Mesodermal cell (in vitro differentiated cells): ENCODE measurements at regions not wholly inside any gene's neighbourhood (a gene's known extent, or its start where the extent isn't known, plus 50 kb on each side); places are given as distances from the start of the nearest gene placed in this dataset.
"Not testable (repeated sequence)": the region's sequence is repeated elsewhere in the genome, so short reads cannot be mapped to it uniquely, and the experiment has no call there.

Experiments used
- H3K27ac ChIP-seq: 2 replicates; pipeline ENCODE4 v1.7.0; 2013; ENCODE audit warnings: mild to moderate bottlenecking, low read depth, low read length, moderate library complexity; ENCODE audit not compliant: severe bottlenecking
- H3K36me3 ChIP-seq: 2 replicates; pipeline ENCODE4 v1.7.1; 2013; ENCODE audit warnings: mild to moderate bottlenecking, low read length, moderate library complexity; ENCODE audit not compliant: control insufficient read depth, insufficient read depth
- H3K4me1 ChIP-seq: one replicate; pipeline ENCODE4 v1.7.1; 2013; ENCODE audit warnings: mild to moderate bottlenecking, low read length; ENCODE audit not compliant: insufficient read depth, control insufficient read depth, poor library complexity, severe bottlenecking
- H3K4me3 ChIP-seq: 2 replicates; pipeline ENCODE4 v1.7.0; 2013; ENCODE audit warnings: low read length, control low read depth, mild to moderate bottlenecking; ENCODE audit not compliant: insufficient read depth, poor library complexity, severe bottlenecking; ENCODE audit errors: extremely low read depth
- H3K9me3 ChIP-seq: 2 replicates; pipeline ENCODE4 v1.7.1; 2013; ENCODE audit warnings: mild to moderate bottlenecking, low read length, moderate library complexity; ENCODE audit not compliant: control insufficient read depth
- WGBS, 2 experiments: methylation state at CpG; one replicate each; pipeline ENCODE4 v1.1.5; 2013; ENCODE audit warnings: missing lambda C conversion rate in 2 of 2; ENCODE audit not compliant: insufficient coverage in 2 of 2; 5-methylcytosine and 5-hydroxymethylcytosine counted together

- H3K9me3 ChIP-seq = no peaks in the 10 kb centered on the region
- H3K36me3 ChIP-seq = no peaks in the 10 kb centered on the region
- H3K4me3 ChIP-seq = no peak overlapping the region
- peaks cover 16% of the 10 kb centered on the region for H3K4me1 ChIP-seq
- no peak overlapping the region for H3K27ac ChIP-seq
- WGBS, 2 experiments = 100% methylated on average over 1 of the region's 2 CpGs
Observed at GRCh38 chr6:149136913-149137286, 180.6 kb upstream of the TAB2 start.

- H3K36me3 ChIP-seq = no peaks in the 10 kb centered on the region
- H3K4me3 ChIP-seq = no peak overlapping the region
- peaks cover 13% of the 10 kb centered on the region for H3K4me1 ChIP-seq
- H3K27ac ChIP-seq = no peak overlapping the region
- 94 to 100% methylated on average over 2 of the region's 4 CpGs for WGBS, 2 experiments
- H3K9me3 ChIP-seq = no peaks in the 10 kb centered on the region
Observed at GRCh38 chr6:149137594-149137993, 179.9 kb upstream of the TAB2 start.

- no peak overlapping the region for H3K4me3 ChIP-seq
- no peaks in the 10 kb centered on the region for H3K9me3 ChIP-seq
- WGBS, 2 experiments = 93 to 98% methylated on average over 7 to 8 of the region's 10 CpGs
- H3K4me1 ChIP-seq = peaks cover 8% of the 10 kb centered on the region
- H3K36me3 ChIP-seq = no peaks in the 10 kb centered on the region
- no peak overlapping the region for H3K27ac ChIP-seq
Observed at GRCh38 chr6:149138089-149138488, 179.4 kb upstream of the TAB2 start.

GRCh38 chr6:149138699-149139294, 178.7 kb upstream of the TAB2 start:
- peaks cover 5% of the 10 kb centered on the region for H3K4me1 ChIP-seq
- H3K4me3 ChIP-seq = no peak overlapping the region
- 92 to 98% methylated on average over 6 to 8 of the region's 12 CpGs for WGBS, 2 experiments
- no peak overlapping the region for H3K27ac ChIP-seq
- no peaks in the 10 kb centered on the region for H3K36me3 ChIP-seq
- no peaks in the 10 kb centered on the region for H3K9me3 ChIP-seq

- Histone ChIP-seq H3K36me3 (no peaks in the 10 kb centered on the region), H3K4me1 (peaks cover 5% of the 10 kb centered on the region), H3K4me3 (no peak overlapping the region), H3K27ac (no peak overlapping the region), H3K9me3 (no peaks in the 10 kb centered on the region)
Observed at GRCh38 chr6:149139782-149140136, 177.8 kb upstream of the TAB2 start.

GRCh38 chr6:149140137-149140909, 177.2 kb upstream of the TAB2 start:
- 81 to 84% methylated on average over 10 to 11 of the region's 12 CpGs for WGBS, 2 experiments
- Histone ChIP-seq H3K4me1 (peaks cover 5% of the 10 kb centered on the region), H3K4me3 (no peak overlapping the region), H3K27ac (peak overlapping the region; percentile 82), H3K36me3 (no peaks in the 10 kb centered on the region), H3K9me3 (no peaks in the 10 kb centered on the region)

GRCh38 chr6:149140910-149141290, 176.6 kb upstream of the TAB2 start:
- 100% methylated on average over 1 of the region's 1 CpG; no CpG with 5 or more reads in 1 of the 2 experiments for WGBS, 2 experiments
- H3K9me3 ChIP-seq = no peaks in the 10 kb centered on the region
- peaks cover 5% of the 10 kb centered on the region for H3K4me1 ChIP-seq
- H3K36me3 ChIP-seq = no peaks in the 10 kb centered on the region
- no peak overlapping the region for H3K4me3 ChIP-seq
- peak overlapping the region; percentile 82 for H3K27ac ChIP-seq

- no peaks in the 10 kb centered on the region for H3K36me3 ChIP-seq
- WGBS, 2 experiments = 50 to 89% methylated on average over 1 to 2 of the region's 2 CpGs
Observed at GRCh38 chr6:149142924-149143429, 174.5 kb upstream of the TAB2 start.

GRCh38 chr6:149145800-149146199, 171.7 kb upstream of the TAB2 start:
- not testable (repeated sequence) for H3K4me3 ChIP-seq, H3K27ac ChIP-seq, H3K4me1 ChIP-seq, H3K36me3 ChIP-seq, H3K9me3 ChIP-seq

More at GRCh38 chr6:149142924-149143429, 174.5 kb upstream of the TAB2 start:
- H3K9me3 ChIP-seq = no peaks in the 10 kb centered on the region
- H3K27ac ChIP-seq = no peak overlapping the region
- H3K4me3 ChIP-seq = no peak overlapping the region
- H3K4me1 ChIP-seq = peaks cover 5% of the 10 kb centered on the region

GRCh38 chr6:149147195-149147594, 170.3 kb upstream of the TAB2 start:
- H3K4me3 ChIP-seq = no peak overlapping the region
- 56% methylated on average over 1 of the region's 3 CpGs; no CpG with 5 or more reads in 1 of the 2 experiments for WGBS, 2 experiments

More at GRCh38 chr6:149147195-149147594, 170.3 kb upstream of the TAB2 start:
- Histone ChIP-seq H3K36me3 (no peaks in the 10 kb centered on the region), H3K9me3 (no peaks in the 10 kb centered on the region), H3K27ac (no peak overlapping the region), H3K4me1 (no peaks in the 10 kb centered on the region)
